Neural progenitor cell (in vitro differentiated cells): ENCODE measurements at regions not wholly inside any gene's neighbourhood (a gene's known extent, or its start where the extent isn't known, plus 50 kb on each side); places are given as distances from the start of the nearest gene placed in this dataset.

Experiments
- DNase-seq: peaks from one replicate; pipeline ENCODE4 v3.0.0-alpha.2; 2016; ENCODE audit warnings: low spot score
- H2AFZ ChIP-seq: fragments of 200-600 bp; sonication (generic); replicated peaks from 2 replicates; pipeline ENCODE4 v1.6.1; 2016; ENCODE audit warnings: antibody characterized with exemption
- H3F3A ChIP-seq: fragments of 200-600 bp; sonication (generic); 2 replicates; pipeline ENCODE4 v1.6.1; 2016; ENCODE audit warnings: antibody characterized with exemption, low read depth
- H3K27ac ChIP-seq: fragments of 200-600 bp; sonication (generic); 2 replicates; pipeline ENCODE4 v1.5.1; 2016; ENCODE audit warnings: mild to moderate bottlenecking
- H3K27me3 ChIP-seq: fragments of 200-600 bp; sonication (generic); 2 replicates; pipeline ENCODE4 v1.6.1; 2016; ENCODE audit warnings: mild to moderate bottlenecking, moderate library complexity
- H3K36me3 ChIP-seq: fragments of 200-600 bp; sonication (generic); 2 replicates; pipeline ENCODE4 v1.5.1; 2016
- H3K4me1 ChIP-seq: fragments of 200-600 bp; sonication (generic); 2 replicates; pipeline ENCODE4 v1.6.1; 2016; ENCODE audit warnings: mixed run types
- H3K4me2 ChIP-seq: fragments of 200-600 bp; sonication (generic); 2 replicates; pipeline ENCODE4 v1.6.1; 2016
- H3K4me3 ChIP-seq: fragments of 200-600 bp; sonication (generic); 2 replicates; pipeline ENCODE4 v1.5.1; 2016
- H3K79me2 ChIP-seq: fragments of 200-600 bp; sonication (generic); 2 replicates; pipeline ENCODE4 v1.6.1; 2016; ENCODE audit warnings: low read depth
- H3K9ac ChIP-seq: fragments of 200-600 bp; sonication (generic); 2 replicates; pipeline ENCODE4 v1.6.1; 2016
- H3K9me3 ChIP-seq: fragments of 200-600 bp; sonication (generic); 2 replicates; pipeline ENCODE4 v1.5.1; 2016; ENCODE audit warnings: low read depth
- H4K20me1 ChIP-seq: fragments of 200-600 bp; sonication (generic); 2 replicates; pipeline ENCODE4 v1.6.1; 2016; ENCODE audit warnings: low read depth
- H3K27ac Mint-ChIP-seq: 3 replicates; pipeline ENCODE4 v1.8.0; 2021; ENCODE audit warnings: mixed read lengths
- H3K27me3 Mint-ChIP-seq: 2 replicates; pipeline ENCODE4 v1.8.0; 2022; ENCODE audit warnings: low read depth, mild to moderate bottlenecking, inconsistent platforms, moderate library complexity, mixed read lengths; ENCODE audit not compliant: insufficient read depth
- H3K36me3 Mint-ChIP-seq: 3 replicates; pipeline ENCODE4 v1.8.0; 2021; ENCODE audit warnings: mixed read lengths
- H3K4me1 Mint-ChIP-seq: 3 replicates; pipeline ENCODE4 v1.8.0; 2021; ENCODE audit warnings: mixed read lengths
- H3K4me3 Mint-ChIP-seq: 3 replicates; pipeline ENCODE4 v1.8.0; 2021; ENCODE audit warnings: mild to moderate bottlenecking, moderate library complexity, mixed read lengths
- H3K9me3 Mint-ChIP-seq: 3 replicates; pipeline ENCODE4 v1.8.0; 2020; ENCODE audit warnings: mixed read lengths
- EZH2 ChIP-seq: fragments of 200-600 bp; sonication (generic); IDR thresholded peaks from 2 replicates; pipeline ENCODE4 v1.6.1; 2017; ENCODE audit warnings: antibody characterized with exemption, mild to moderate bottlenecking, moderate library complexity
- EZH2phosphoT487 ChIP-seq: fragments of 200-600 bp; sonication (generic); IDR thresholded peaks from 2 replicates; pipeline ENCODE4 v1.6.1; 2017; ENCODE audit warnings: antibody characterized with exemption
- TF ChIP-seq, protein P1 (sequence below): fragments of 200-600 bp; sonication (generic); IDR thresholded peaks from 2 replicates; pipeline ENCODE4 v1.5.1; 2017; ENCODE audit warnings: antibody characterized with exemption, mild to moderate bottlenecking

GRCh38 chr21:17978895-17979294 lies 159.7 kb upstream of the C21orf91 start:
- Histone ChIP-seq H3K79me2 (no peaks in the 10 kb centered on the region), H3K27me3 (no peaks in the 10 kb centered on the region), H3K4me1 (peaks cover 7% of the 10 kb centered on the region), H2AFZ (no peak overlapping the region), H3K9ac (no peak overlapping the region), H3K36me3 (no peaks in the 10 kb centered on the region), H3K4me2 (no peak overlapping the region), H3K9me3 (no peaks in the 10 kb centered on the region), H4K20me1 (no peaks in the 10 kb centered on the region), H3F3A (no peaks in the 10 kb centered on the region), H3K4me3 (no peak overlapping the region), H3K27ac (no peak overlapping the region)
- Mint-ChIP-seq H3K27ac (no peak overlapping the region), H3K4me3 (no peak overlapping the region), H3K27me3 (no peaks in the 10 kb centered on the region), H3K9me3 (peaks cover 4% of the 10 kb centered on the region), H3K36me3 (no peaks in the 10 kb centered on the region), H3K4me1 (peaks cover 25% of the 10 kb centered on the region)
- DNase-seq, result no peak
- no peak for TF ChIP-seq EZH2phosphoT487
- TF ChIP-seq, protein P1, sequence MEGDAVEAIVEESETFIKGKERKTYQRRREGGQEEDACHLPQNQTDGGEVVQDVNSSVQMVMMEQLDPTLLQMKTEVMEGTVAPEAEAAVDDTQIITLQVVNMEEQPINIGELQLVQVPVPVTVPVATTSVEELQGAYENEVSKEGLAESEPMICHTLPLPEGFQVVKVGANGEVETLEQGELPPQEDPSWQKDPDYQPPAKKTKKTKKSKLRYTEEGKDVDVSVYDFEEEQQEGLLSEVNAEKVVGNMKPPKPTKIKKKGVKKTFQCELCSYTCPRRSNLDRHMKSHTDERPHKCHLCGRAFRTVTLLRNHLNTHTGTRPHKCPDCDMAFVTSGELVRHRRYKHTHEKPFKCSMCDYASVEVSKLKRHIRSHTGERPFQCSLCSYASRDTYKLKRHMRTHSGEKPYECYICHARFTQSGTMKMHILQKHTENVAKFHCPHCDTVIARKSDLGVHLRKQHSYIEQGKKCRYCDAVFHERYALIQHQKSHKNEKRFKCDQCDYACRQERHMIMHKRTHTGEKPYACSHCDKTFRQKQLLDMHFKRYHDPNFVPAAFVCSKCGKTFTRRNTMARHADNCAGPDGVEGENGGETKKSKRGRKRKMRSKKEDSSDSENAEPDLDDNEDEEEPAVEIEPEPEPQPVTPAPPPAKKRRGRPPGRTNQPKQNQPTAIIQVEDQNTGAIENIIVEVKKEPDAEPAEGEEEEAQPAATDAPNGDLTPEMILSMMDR, result no peak
- no peak for TF ChIP-seq EZH2

GRCh38 chr21:17976691-17977090 lies 157.5 kb upstream of the C21orf91 start:
- DNase-seq, result no peak
- H3K9ac ChIP-seq, result no peak overlapping the region
- no peaks in the 10 kb centered on the region for H3K27me3 Mint-ChIP-seq
- H3K27ac Mint-ChIP-seq, result no peak overlapping the region
- H2AFZ ChIP-seq, result no peak overlapping the region
- H3K79me2 ChIP-seq, result no peaks in the 10 kb centered on the region
- no peak overlapping the region for H3K4me3 ChIP-seq
- H3K4me3 Mint-ChIP-seq, result no peak overlapping the region
- no peaks in the 10 kb centered on the region for H3K9me3 ChIP-seq
- peaks cover 20% of the 10 kb centered on the region for H3K4me1 Mint-ChIP-seq
- H3K36me3 Mint-ChIP-seq, result no peaks in the 10 kb centered on the region
- H3K9me3 Mint-ChIP-seq, result peaks cover 4% of the 10 kb centered on the region
- H3K36me3 ChIP-seq, result no peaks in the 10 kb centered on the region
- TF ChIP-seq EZH2phosphoT487 (no peak), EZH2 (no peak)
- TF ChIP-seq, protein P1, result no peak
- H3K27me3 ChIP-seq, result no peaks in the 10 kb centered on the region
- no peak overlapping the region for H3K27ac ChIP-seq
- H3F3A ChIP-seq, result no peaks in the 10 kb centered on the region
- no peak overlapping the region for H3K4me2 ChIP-seq
- H3K4me1 ChIP-seq, result peaks cover 7% of the 10 kb centered on the region
- no peaks in the 10 kb centered on the region for H4K20me1 ChIP-seq

- H3K36me3 ChIP-seq, result no peaks in the 10 kb centered on the region
- H3K27ac ChIP-seq, result no peak overlapping the region
- Mint-ChIP-seq H3K4me3 (no peak overlapping the region), H3K9me3 (peaks cover 4% of the 10 kb centered on the region), H3K36me3 (no peaks in the 10 kb centered on the region), H3K27me3 (no peaks in the 10 kb centered on the region), H3K4me1 (peaks cover 15% of the 10 kb centered on the region), H3K27ac (no peak overlapping the region)
- H3F3A ChIP-seq, result no peaks in the 10 kb centered on the region
- no peak overlapping the region for H3K9ac ChIP-seq
- no peaks in the 10 kb centered on the region for H4K20me1 ChIP-seq
- TF ChIP-seq EZH2 (no peak), EZH2phosphoT487 (no peak)
- TF ChIP-seq, protein P1, result no peak
- DNase-seq, result no peak
- no peaks in the 10 kb centered on the region for H3K79me2 ChIP-seq
- H3K4me3 ChIP-seq, result no peak overlapping the region
- peaks cover 1% of the 10 kb centered on the region for H3K4me1 ChIP-seq
- H3K27me3 ChIP-seq, result no peaks in the 10 kb centered on the region
- no peaks in the 10 kb centered on the region for H3K9me3 ChIP-seq
- H3K4me2 ChIP-seq, result no peak overlapping the region
- H2AFZ ChIP-seq, result no peak overlapping the region
Measured at GRCh38 chr21:17976139-17976538, 157.0 kb upstream of the C21orf91 start.
